ENCODE measurements at regions not wholly inside any gene's neighbourhood (a gene's known extent, or its start where the extent isn't known, plus 50 kb on each side); places are given as distances from the start of the nearest gene placed in this dataset.

DNA sequence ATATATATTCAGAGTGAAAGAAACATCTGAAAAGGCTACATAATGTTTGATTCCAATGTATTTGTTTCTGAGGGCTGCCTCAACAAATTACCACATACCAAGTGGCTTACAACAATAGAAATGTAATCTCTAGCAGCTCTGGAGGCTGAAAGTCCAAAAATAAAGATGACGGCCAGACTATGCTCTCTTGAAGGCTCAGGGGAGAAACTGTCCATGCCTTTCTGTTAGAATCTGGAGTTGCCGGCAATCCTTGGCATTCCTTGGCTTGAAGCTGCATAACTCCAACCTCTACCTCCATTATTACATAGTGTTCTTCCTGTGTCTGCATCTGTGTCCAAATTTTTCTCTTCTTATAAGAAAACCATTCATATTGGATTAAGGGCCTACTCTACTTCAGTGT, 68.1 kb upstream of the PLEKHG7 start:
- no peak for TF ChIP-seq POLR2A (IDR thresholded peaks at IDR 0.05; ENCODE audit: low read depth, low read length)
- no peak for TF ChIP-seq POLR2AphosphoS5 (IDR thresholded peaks at IDR 0.05; ENCODE audit: low read depth, low read length)
